Choroid plexus epithelial cell (primary cell): ENCODE measurements at regions not wholly inside any gene's neighbourhood (a gene's known extent, or its start where the extent isn't known, plus 50 kb on each side); places are given as distances from the start of the nearest gene placed in this dataset.

Experiments
- DNase-seq: peaks from one replicate; pipeline ENCODE4 v3.0.0-alpha.2; 2010; ENCODE audit warnings: low read depth
- H3K4me3 ChIP-seq: 2 replicates; pipeline ENCODE4 v1.5.1; 2011; ENCODE audit warnings: low read depth, mild to moderate bottlenecking, control low read depth, low read length, moderate library complexity
- CTCF ChIP-seq: conservative IDR thresholded peaks from 2 replicates; pipeline ENCODE4 v1.5.1; 2011; ENCODE audit warnings: low read depth, mild to moderate bottlenecking, control low read depth, inconsistent platforms, low read length, moderate library complexity

- no peak for DNase-seq
- TF ChIP-seq CTCF: no peak
- no peak overlapping the region for H3K4me3 ChIP-seq
These were observed 2291.3 kb downstream of the TP53TG3F start for GRCh38 chr16:35750701-35751104.

- DNase-seq: no peak
- no peak overlapping the region for H3K4me3 ChIP-seq
- TF ChIP-seq CTCF: no peak
These were observed 2292.0 kb downstream of the TP53TG3F start for GRCh38 chr16:35751191-35751941.

GRCh38 chr16:35752012-35752772, 2292.8 kb downstream of the TP53TG3F start:
- no peak for DNase-seq
- H3K4me3 ChIP-seq: no peak overlapping the region
- TF ChIP-seq CTCF: no peak

GRCh38 chr16:35752773-35753558, 2293.6 kb downstream of the TP53TG3F start:
- H3K4me3 ChIP-seq: no peak overlapping the region
- no peak for DNase-seq
- no peak for TF ChIP-seq CTCF

- no peak for TF ChIP-seq CTCF
- DNase-seq: no peak
- no peak overlapping the region for H3K4me3 ChIP-seq
These were observed 2294.4 kb downstream of the TP53TG3F start for GRCh38 chr16:35753559-35754390.
